Upper lobe of left lung (tissue), 4 donors: ENCODE measurements at regions not wholly inside any gene's neighbourhood (a gene's known extent, or its start where the extent isn't known, plus 50 kb on each side); places are given as distances from the start of the nearest gene placed in this dataset.
"Not testable (repeated sequence)": the region's sequence is repeated elsewhere in the genome, so short reads cannot be mapped to it uniquely, and the experiment has no call there.

Source experiments
- POLR2A ChIP-seq, 4 donors: fragments of 450-650 bp; IDR thresholded peaks; one replicate each; pipeline ENCODE4 v1.5.1; 2016 to 2017; ENCODE audit warnings: antibody characterized with exemption in 4 of 4, mild to moderate bottlenecking in 2 of 4
- TF ChIP-seq, protein P1 (sequence below), 6 experiments: fragments of 450-650 bp in 4 of 6; fragments of 200-600 bp in 2 of 6; sonication (generic) in 2 of 6; IDR thresholded peaks; one replicate each; pipeline ENCODE4 v1.5.1; 2016 to 2019; ENCODE audit warnings: antibody characterized with exemption in 6 of 6

DNA sequence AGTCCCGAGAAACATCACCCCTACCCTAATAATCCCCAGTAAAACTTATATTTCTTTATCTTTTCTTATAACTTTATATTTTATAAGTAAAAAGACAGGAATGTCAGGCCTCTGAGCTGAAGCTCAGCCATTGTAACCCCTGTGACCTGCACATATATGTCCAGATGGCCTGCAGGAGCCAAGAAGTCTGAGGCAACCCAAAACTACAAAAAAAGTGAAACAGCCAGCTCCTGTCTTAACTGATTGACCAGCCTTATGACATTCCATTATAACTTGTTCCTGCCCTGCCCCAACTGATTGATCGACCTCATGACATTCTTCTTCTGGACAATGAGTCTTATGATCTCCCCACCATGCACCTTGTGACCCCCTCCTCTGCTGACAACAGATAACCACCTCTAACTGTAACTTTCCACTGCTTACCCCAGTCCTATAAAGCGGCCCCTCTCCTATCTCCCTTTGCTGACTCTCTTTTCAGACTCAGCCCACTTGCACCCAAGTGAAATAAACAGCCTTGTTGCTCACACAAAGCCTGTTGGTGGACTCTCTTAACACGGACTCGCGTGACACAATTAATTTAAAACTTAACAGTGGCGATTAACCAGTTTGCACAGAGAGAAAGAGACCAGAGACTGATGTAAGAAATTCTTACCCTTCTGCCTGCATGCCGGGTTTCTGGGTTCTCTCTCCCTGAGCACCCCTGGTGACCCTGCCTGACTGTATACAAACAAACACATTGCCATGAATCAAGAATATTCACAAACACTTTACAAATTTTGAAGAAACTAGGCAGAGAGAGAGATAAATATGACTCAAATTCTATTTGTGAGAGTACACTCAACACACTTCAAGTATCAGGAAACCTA is 1109.2 kb upstream of the TMEM132C start:
- TF ChIP-seq, protein P1, sequence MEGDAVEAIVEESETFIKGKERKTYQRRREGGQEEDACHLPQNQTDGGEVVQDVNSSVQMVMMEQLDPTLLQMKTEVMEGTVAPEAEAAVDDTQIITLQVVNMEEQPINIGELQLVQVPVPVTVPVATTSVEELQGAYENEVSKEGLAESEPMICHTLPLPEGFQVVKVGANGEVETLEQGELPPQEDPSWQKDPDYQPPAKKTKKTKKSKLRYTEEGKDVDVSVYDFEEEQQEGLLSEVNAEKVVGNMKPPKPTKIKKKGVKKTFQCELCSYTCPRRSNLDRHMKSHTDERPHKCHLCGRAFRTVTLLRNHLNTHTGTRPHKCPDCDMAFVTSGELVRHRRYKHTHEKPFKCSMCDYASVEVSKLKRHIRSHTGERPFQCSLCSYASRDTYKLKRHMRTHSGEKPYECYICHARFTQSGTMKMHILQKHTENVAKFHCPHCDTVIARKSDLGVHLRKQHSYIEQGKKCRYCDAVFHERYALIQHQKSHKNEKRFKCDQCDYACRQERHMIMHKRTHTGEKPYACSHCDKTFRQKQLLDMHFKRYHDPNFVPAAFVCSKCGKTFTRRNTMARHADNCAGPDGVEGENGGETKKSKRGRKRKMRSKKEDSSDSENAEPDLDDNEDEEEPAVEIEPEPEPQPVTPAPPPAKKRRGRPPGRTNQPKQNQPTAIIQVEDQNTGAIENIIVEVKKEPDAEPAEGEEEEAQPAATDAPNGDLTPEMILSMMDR (IDR thresholded peaks at IDR 0.05), result not testable (repeated sequence)
- TF ChIP-seq POLR2A (IDR thresholded peaks at IDR 0.05), result not testable (repeated sequence)
